K562 (cell line): ENCODE measurements at regions not wholly inside any gene's neighbourhood (a gene's known extent, or its start where the extent isn't known, plus 50 kb on each side); places are given as distances from the start of the nearest gene placed in this dataset.

ENCODE experiments used
- ATAC-seq: fragments of 200-7000 bp; cut with Tn5 transposase; 3 replicates; pipeline ENCODE4 v1.9.1; 2020; ENCODE audit warnings: moderate library complexity
- BruUV-seq: library from RNA; stranded (reverse); fragments of 400-500 nt; replicated peaks from 2 replicates; lab custom pipeline; 2021; lab: Mats Ljungman, UMichigan
- CTCF ChIA-PET: fragments of 300-600 bp; formaldehyde crosslinking; extraction: SDS; loops from one replicate; lab custom pipeline; 2021; ENCODE audit warnings: low intra/inter-chr PET ratio; lab: Yijun Ruan, JAX
- POLR2A ChIA-PET: fragments of 300-600, 350-650 bp; sonication (Branson Sonifier 250); formaldehyde crosslinking; extraction: SDS; loops from one replicate; lab custom pipeline; 2021; ENCODE audit warnings: antibody characterized with exemption, inconsistent platforms; lab: Yijun Ruan, JAX
- DNase-seq, 4 experiments: peaks; one replicate each; pipeline versions ENCODE4 v3.0.0 to v3.0.0-alpha.2; 2011 to 2018; ENCODE audit warnings: low spot score in 3 of 4, mixed read lengths in 3 of 4; ENCODE audit errors: extremely low read depth in 1 of 4
- FAIRE-seq: peaks from 2 replicates; lab custom pipeline; 2011; peaks lifted over from hg19 to GRCh38; lab: Jason Lieb, UNC
- H2AFZ ChIP-seq: 2 replicates; pipeline ENCODE4 v1.6.0; 2011; ENCODE audit warnings: low read depth, low read length, control low read depth, inconsistent platforms
- H3K27ac ChIP-seq: fragments of 200-600 bp; 3 replicates; pipeline ENCODE4 v1.8.0; 2011; ENCODE audit warnings: low read depth, mild to moderate bottlenecking, control low read depth, inconsistent platforms, low read length, moderate library complexity, mixed read lengths; ENCODE audit errors: extremely low read depth
- H3K27me3 ChIP-seq, 2 experiments: fragments of 300-600 bp in 1 of 2; 2 replicates in 1 of 2; 3 replicates in 1 of 2; pipeline versions ENCODE4 v1.6.0 to v1.8.0; 2011; ENCODE audit warnings: inconsistent platforms in 2 of 2, low read length in 2 of 2, mild to moderate bottlenecking in 1 of 2, mixed read lengths in 1 of 2, moderate library complexity in 1 of 2; ENCODE audit not compliant: control insufficient read depth in 2 of 2, insufficient read depth in 2 of 2
- H3K36me3 ChIP-seq: fragments of 300-600 bp; 3 replicates; pipeline ENCODE4 v1.8.0; 2011; ENCODE audit warnings: mild to moderate bottlenecking, low read length, inconsistent platforms; ENCODE audit not compliant: control insufficient read depth, insufficient read depth
- H3K4me1 ChIP-seq, 2 experiments: fragments of 200-600 bp in 1 of 2; replicated peaks in 1 of 2; 2 replicates in 1 of 2; 3 replicates in 1 of 2; pipeline versions ENCODE4 v1.5.1 to v1.8.0; 2011; ENCODE audit warnings: inconsistent platforms in 2 of 2, low read length in 2 of 2, mild to moderate bottlenecking in 1 of 2, mixed read lengths in 1 of 2, moderate library complexity in 1 of 2; ENCODE audit not compliant: control insufficient read depth in 2 of 2, insufficient read depth in 2 of 2
- H3K4me2 ChIP-seq: 2 replicates; pipeline ENCODE4 v1.6.1; 2011; ENCODE audit warnings: low read length, control low read depth, inconsistent platforms, mixed read lengths; ENCODE audit not compliant: insufficient read depth
- H3K4me3 ChIP-seq: fragments of 200-600 bp; sonication (generic), shearing (Covaris generic); 2 replicates; pipeline ENCODE4 v1.5.1; 2016; ENCODE audit warnings: control low read depth, inconsistent platforms
- H3K79me2 ChIP-seq: fragments of 200-600 bp; 3 replicates; pipeline ENCODE4 v1.8.0; 2011; ENCODE audit warnings: low read length, inconsistent platforms; ENCODE audit not compliant: control insufficient read depth, insufficient read depth
- H3K9ac ChIP-seq, 2 experiments: 2 replicates each; pipeline versions ENCODE4 v1.6.0 to v1.6.1; 2011; ENCODE audit warnings: low read depth in 2 of 2, low read length in 2 of 2, control low read depth in 1 of 2, inconsistent platforms in 1 of 2, mild to moderate bottlenecking in 1 of 2, mixed read lengths in 1 of 2; ENCODE audit not compliant: insufficient read depth in 1 of 2
- H3K9me1 ChIP-seq: one replicate; pipeline ENCODE4 v1.6.0; 2011; ENCODE audit warnings: inconsistent platforms, mild to moderate bottlenecking, low read length, moderate library complexity; ENCODE audit not compliant: control insufficient read depth, insufficient read depth
- H3K9me3 ChIP-seq: replicated peaks from 2 replicates; pipeline ENCODE4 v1.5.1; 2011; ENCODE audit warnings: low read depth, low read length, inconsistent platforms; ENCODE audit not compliant: control insufficient read depth, insufficient read depth
- H4K20me1 ChIP-seq: replicated peaks from 2 replicates; pipeline ENCODE4 v1.6.1; 2011; ENCODE audit warnings: low read length, inconsistent platforms, mixed read lengths; ENCODE audit not compliant: control insufficient read depth, insufficient read depth
- KAT7 ChIP-seq: sonication (generic); formaldehyde crosslinking; IDR thresholded peaks from 2 replicates; pipeline ENCODE4 v1.8.0; 2022; ENCODE audit warnings: missing genetic modification reagents, mild to moderate bottlenecking, borderline replicate concordance
- NFATC3 ChIP-seq: fragments of 450-650 bp; IDR thresholded peaks from 2 replicates; pipeline ENCODE4 v1.6.1; 2017; ENCODE audit warnings: mild to moderate bottlenecking
- ZBTB17 ChIP-seq: fragments of 450-650 bp; formaldehyde crosslinking; IDR thresholded peaks from 2 replicates; pipeline ENCODE4 v1.4.0; 2020; ENCODE audit warnings: mild to moderate bottlenecking
- ZC3H8 ChIP-seq: fragments of 450-650 bp; IDR thresholded peaks from 2 replicates; pipeline ENCODE4 v1.6.1; 2017
- ZNF717 ChIP-seq: fragments of 250-450 bp; sonication (Bioruptor Pico); IDR thresholded peaks from 2 replicates; pipeline ENCODE4 v1.5.0; 2021
- WGBS: fragments of 100-300 bp; shearing (Covaris generic); methylation state at CpG from one replicate; pipeline ENCODE4 v1.1.6; 2016; ENCODE audit warnings: low coverage, mixed read lengths; ENCODE audit not compliant: insufficient coverage; ENCODE audit errors: missing lambda C conversion rate; 5-methylcytosine and 5-hydroxymethylcytosine counted together
- in situ Hi-C: fragments of 300-500 bp; cut with MboI; formaldehyde crosslinking; loops from 4 replicates; pipeline ENCODE4 v1.15.0; 2018; ENCODE audit warnings: inconsistent platforms, mixed read lengths
- intact Hi-C: fragments of 100-400 bp; cut with micrococcal nuclease; formaldehyde crosslinking; loops from 2 replicates; pipeline ENCODE4 v1.14.2; 2022
- TF ChIP-seq, protein P1 (sequence below): sonication (generic); formaldehyde crosslinking; IDR thresholded peaks from 2 replicates; pipeline ENCODE4 v1.8.0; 2022; ENCODE audit warnings: missing genetic modification reagents, mild to moderate bottlenecking, moderate library complexity, borderline replicate concordance
- TF ChIP-seq, protein P2 (sequence below): fragments of 250-450 bp; sonication (Bioruptor Pico); IDR thresholded peaks from 2 replicates; pipeline ENCODE4 v1.4.0; 2020; ENCODE audit warnings: mild to moderate bottlenecking
- TF ChIP-seq, protein P3 (sequence below): fragments of 450-650 bp; conservative IDR thresholded peaks from 2 replicates; pipeline ENCODE4 v1.6.1; 2016; ENCODE audit warnings: missing genetic modification characterization, low read depth, mild to moderate bottlenecking, control low read depth, missing compliant biosample characterization

DNA sequence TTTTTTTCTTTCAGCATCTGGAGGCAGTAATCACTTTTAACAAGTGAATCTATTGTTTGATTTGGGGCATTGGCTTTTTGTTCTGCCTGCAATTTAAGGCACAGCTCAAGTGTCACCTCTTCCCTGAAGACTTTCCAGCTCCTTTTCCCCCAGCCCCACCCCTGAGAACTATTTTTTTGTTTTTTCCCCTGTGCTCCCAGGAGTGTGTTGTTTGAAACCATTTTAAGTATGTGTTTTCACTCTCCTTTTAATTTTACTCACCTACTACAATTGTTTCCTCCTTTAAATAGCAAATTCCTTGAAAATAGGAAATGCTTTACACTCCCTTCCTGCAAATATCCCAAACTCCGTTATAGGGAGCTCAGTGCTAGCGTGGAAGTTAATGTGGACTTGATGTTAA, 286.7 kb upstream of the PROK2 start:
- Histone ChIP-seq H3K9me3 (no peaks in the 10 kb centered on the region), H3K27ac (no peak overlapping the region), H3K4me2 (no peak overlapping the region), H4K20me1 (no peaks in the 10 kb centered on the region), H2AFZ (no peak overlapping the region), H3K9ac (no peak overlapping the region), H3K4me3 (no peak overlapping the region), H3K4me1 (no peaks in the 10 kb centered on the region; a peak in 3 of 5 replicates), H3K79me2 (no peaks in the 10 kb centered on the region), H3K36me3 (no peaks in the 10 kb centered on the region), H3K27me3 (no peaks in the 10 kb centered on the region), H3K9me1 (no peaks in the 10 kb centered on the region)
- TF ChIP-seq, protein P1, sequence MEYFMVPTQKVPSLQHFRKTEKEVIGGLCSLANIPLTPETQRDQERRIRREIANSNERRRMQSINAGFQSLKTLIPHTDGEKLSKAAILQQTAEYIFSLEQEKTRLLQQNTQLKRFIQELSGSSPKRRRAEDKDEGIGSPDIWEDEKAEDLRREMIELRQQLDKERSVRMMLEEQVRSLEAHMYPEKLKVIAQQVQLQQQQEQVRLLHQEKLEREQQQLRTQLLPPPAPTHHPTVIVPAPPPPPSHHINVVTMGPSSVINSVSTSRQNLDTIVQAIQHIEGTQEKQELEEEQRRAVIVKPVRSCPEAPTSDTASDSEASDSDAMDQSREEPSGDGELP: no peak
- TF ChIP-seq, protein P2, sequence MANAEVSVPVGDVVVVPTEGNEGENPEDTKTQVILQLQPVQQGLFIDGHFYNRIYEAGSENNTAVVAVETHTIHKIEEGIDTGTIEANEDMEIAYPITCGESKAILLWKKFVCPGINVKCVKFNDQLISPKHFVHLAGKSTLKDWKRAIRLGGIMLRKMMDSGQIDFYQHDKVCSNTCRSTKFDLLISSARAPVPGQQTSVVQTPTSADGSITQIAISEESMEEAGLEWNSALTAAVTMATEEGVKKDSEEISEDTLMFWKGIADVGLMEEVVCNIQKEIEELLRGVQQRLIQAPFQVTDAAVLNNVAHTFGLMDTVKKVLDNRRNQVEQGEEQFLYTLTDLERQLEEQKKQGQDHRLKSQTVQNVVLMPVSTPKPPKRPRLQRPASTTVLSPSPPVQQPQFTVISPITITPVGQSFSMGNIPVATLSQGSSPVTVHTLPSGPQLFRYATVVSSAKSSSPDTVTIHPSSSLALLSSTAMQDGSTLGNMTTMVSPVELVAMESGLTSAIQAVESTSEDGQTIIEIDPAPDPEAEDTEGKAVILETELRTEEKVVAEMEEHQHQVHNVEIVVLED (CRISPR knock-in tag): no peak
- 100% methylated on average over 2 of the region's 2 CpGs for WGBS
- ATAC-seq (no peak), FAIRE-seq (no peak), DNase-seq (no peak)
- intact Hi-C loops (no loop called here), in situ Hi-C loops (no loop called here)
- ChIA-PET CTCF (no interaction called here), POLR2A (interaction anchor here (1.8 kb wide), 1 partner anchor 11 kb away, joined by 8 read pairs; no protein-coding TSS in a partner anchor)
- no TSS peak for BruUV-seq

DNA sequence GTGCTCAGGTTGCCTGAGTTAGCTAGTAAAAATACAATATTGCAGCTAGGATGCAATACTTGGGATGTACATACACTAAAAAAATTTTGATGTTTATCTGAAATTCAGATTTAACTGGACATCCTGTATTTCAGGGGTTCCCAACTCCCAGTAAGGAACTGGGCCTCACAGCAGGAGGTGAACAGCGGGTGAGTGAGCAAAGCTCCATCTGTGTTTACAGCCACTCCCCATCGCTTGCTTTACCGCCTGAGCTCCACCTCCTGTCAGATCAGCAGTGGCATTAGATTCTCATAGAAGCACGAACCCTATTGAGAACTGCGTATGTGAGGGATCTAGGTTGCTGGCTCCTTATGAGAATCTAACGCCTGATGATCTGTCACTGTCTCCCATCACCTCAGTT, 285.1 kb upstream of the PROK2 start:
- no peaks in the 10 kb centered on the region for H3K79me2 ChIP-seq
- ATAC-seq: no peak
- no peak overlapping the region for H3K27ac ChIP-seq
- WGBS: 28% methylated on average over 6 of the region's 6 CpGs
- H3K4me2 ChIP-seq: no peak overlapping the region
- intact Hi-C loops (no loop called here), in situ Hi-C loops (no loop called here)
- DNase-seq: no peak
- no peak overlapping the region for H3K9ac ChIP-seq
- no peaks in the 10 kb centered on the region for H3K36me3 ChIP-seq
- H2AFZ ChIP-seq: no peak overlapping the region
- H3K9me3 ChIP-seq: no peaks in the 10 kb centered on the region
- ChIA-PET POLR2A (interaction anchor here (0.8 to 1.0 kb wide), 4 partner anchors 9 to 17 kb away, joined by 3 to 4 read pairs (median 4); no protein-coding TSS in a partner anchor), CTCF (no interaction called here)
- no peak overlapping the region for H3K4me3 ChIP-seq
- H3K27me3 ChIP-seq: no peaks in the 10 kb centered on the region; a peak in 1 of 5 replicates
- FAIRE-seq: no peak
- no peaks in the 10 kb centered on the region for H4K20me1 ChIP-seq
- no peaks in the 10 kb centered on the region for H3K9me1 ChIP-seq
- H3K4me1 ChIP-seq: peaks cover 0 to 7% of the 10 kb centered on the region in 2 experiments; a peak in 3 of 5 replicates
- no TSS peak for BruUV-seq
- TF ChIP-seq KAT7 (CRISPR knock-in tag): no peak
- no peak for TF ChIP-seq ZBTB17
- no peak for TF ChIP-seq ZC3H8
- TF ChIP-seq NFATC3: no peak
- TF ChIP-seq ZNF717 (CRISPR knock-in tag): no peak
- TF ChIP-seq, protein P3, sequence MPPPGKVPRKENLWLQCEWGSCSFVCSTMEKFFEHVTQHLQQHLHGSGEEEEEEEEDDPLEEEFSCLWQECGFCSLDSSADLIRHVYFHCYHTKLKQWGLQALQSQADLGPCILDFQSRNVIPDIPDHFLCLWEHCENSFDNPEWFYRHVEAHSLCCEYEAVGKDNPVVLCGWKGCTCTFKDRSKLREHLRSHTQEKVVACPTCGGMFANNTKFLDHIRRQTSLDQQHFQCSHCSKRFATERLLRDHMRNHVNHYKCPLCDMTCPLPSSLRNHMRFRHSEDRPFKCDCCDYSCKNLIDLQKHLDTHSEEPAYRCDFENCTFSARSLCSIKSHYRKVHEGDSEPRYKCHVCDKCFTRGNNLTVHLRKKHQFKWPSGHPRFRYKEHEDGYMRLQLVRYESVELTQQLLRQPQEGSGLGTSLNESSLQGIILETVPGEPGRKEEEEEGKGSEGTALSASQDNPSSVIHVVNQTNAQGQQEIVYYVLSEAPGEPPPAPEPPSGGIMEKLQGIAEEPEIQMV (tag): peak; percentile 73
